HG03520 (cell line): ENCODE measurements at regions not wholly inside any gene's neighbourhood (a gene's known extent, or its start where the extent isn't known, plus 50 kb on each side); places are given as distances from the start of the nearest gene placed in this dataset.

Experiments
- ATAC-seq: cut with Tn5 transposase; IDR thresholded peaks from one replicate; pipeline ENCODE4 v1.9.1; 2021; ENCODE audit warnings: mild to moderate bottlenecking, moderate library complexity; ENCODE audit not compliant: unreplicated experiment

DNA sequence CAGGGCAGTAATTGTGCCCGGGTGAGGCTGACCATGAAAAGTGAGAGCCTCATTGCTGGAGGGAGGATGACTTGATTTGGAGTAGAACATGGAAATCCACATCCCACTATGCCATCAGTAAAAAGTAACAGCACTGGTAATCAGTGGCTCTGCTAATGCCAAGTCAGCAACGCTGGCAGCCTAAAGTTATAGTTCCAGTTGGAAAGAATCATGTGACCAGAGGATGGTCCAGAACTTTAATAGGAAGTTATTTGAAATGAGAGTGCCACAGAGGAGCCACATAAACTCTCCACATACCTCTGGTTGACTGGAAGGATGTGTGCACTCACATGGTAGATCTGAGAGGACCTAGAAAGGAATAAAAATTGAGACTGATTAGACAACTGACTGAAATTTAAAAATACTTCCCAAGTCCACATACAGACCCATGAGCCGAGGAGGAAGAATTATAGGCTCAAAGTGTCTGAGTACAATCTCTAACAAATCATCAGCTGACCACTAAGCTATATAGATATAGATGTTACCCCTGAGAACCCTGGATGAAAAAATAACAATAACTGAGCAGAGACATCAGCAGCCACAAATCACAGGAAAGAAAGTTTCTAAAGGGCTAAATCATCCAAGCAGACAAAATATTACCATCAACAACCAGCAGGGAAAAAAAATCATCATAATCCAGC lies 346.8 kb downstream of the STK39 start:
- ATAC-seq, result no peak

DNA sequence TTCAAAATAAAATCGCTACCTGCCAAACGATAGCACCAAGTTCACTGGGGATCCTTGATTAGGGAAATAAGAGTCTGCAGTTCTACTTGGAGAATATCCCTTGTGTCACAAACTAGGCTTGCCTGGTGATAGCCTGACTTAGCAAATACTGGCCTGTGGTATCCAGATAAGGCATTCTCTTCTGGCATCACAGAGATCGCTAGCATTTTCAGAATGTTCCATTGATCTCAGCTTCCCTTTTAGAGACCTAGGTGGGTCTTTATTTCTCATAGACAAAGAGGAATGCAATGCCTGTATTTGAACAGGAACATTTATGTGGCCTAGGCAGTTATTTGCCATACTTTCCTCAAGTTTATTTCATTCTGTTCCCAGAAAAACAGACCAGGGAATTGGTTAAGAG lies 349.1 kb downstream of the STK39 start:
- ATAC-seq, result no peak

DNA sequence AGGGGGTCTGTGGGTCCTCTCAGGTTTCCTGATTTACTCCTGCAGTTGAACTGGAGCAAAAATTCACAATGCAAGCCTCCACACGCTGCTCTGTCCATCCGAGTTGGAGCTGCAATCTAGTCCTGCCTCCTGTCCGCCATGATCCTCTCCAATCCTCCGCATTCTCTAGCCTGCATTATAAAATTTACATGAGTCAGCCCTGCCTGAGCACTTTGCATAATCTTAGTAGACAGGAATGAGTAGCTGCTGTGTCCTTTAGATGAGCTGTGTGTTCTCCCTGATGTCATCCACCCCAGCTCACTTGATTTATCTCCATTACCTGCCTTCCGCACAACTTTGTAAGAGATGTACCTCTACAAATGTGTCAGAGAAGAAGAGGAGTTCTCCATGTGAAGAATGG lies 355.6 kb downstream of the STK39 start:
- ATAC-seq, result no peak

DNA sequence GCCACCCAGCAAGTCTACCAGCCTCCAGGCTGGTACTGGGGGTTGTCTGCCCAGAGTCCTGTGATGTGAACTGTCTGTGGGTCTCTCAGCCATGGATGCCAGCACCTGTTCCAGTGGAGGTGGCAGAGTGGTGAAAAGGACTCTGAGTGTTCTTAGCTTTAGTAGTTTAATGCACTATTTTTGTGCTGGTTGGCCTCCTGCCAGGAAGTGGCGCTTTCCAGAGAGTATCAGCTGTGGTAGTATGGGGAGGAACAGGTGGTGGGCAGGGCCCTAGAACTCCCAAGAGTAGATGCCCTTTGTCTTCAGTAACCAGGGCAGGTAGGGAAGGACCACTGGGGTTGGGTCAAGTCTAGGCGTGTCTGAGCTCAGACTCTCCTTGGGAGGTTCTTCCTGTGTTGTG lies 356.7 kb downstream of the STK39 start:
- ATAC-seq, result no peak

- no peak for ATAC-seq
Observed at GRCh38 chr2:167880415-167880814, 367.0 kb downstream of the STK39 start.

- no peak for ATAC-seq
Observed at GRCh38 chr2:167875529-167875928, 371.9 kb downstream of the STK39 start.

DNA sequence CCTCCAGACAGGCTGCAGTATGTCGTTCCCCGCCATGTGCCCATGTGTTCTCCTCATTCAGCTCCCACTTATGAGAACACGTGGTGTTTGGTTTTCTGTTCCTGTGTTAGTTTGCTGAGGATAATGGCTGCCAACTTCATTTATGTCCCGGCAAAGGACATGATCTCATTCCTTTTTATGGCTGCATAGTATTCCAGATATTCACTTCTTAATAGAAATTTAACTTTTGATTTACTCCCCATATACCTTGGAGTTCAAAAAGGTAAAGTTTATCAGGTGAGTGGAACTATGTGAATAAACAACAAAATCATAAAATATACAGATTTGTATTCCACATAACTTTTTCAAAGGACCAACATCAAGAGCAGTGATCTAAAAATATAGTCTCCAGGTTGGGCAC lies 372.6 kb downstream of the STK39 start:
- no peak for ATAC-seq

DNA sequence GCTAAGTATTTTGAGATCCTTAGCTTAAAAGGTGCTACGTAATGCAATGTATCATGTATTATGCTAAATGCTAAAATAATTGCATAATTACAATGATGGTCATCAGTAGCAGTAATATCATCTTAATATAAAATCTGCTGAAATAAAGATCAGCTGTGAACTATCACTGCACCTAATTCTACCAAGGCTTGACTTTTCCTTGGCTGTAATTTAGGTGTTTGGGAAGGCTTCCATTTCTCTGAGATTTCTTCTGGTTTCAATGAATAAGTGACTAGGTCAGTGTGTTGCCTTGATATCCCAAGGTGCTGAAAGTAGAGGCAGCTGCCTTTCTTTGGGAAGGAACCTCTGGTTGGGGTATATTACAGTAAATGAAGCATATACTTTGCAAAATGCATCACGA lies 376.1 kb downstream of the STK39 start:
- ATAC-seq, result no peak

GRCh38 chr2:167869200-167869599 lies 378.2 kb downstream of the STK39 start:
- ATAC-seq, result no peak

GRCh38 chr2:167863377-167863776 lies 384.0 kb downstream of the STK39 start:
- no peak for ATAC-seq

GRCh38 chr2:167862782-167863181 lies 384.6 kb downstream of the STK39 start:
- peak; percentile 61 for ATAC-seq

- ATAC-seq, result peak; percentile 11
Observed at GRCh38 chr2:167862296-167862695, 385.1 kb downstream of the STK39 start.

DNA sequence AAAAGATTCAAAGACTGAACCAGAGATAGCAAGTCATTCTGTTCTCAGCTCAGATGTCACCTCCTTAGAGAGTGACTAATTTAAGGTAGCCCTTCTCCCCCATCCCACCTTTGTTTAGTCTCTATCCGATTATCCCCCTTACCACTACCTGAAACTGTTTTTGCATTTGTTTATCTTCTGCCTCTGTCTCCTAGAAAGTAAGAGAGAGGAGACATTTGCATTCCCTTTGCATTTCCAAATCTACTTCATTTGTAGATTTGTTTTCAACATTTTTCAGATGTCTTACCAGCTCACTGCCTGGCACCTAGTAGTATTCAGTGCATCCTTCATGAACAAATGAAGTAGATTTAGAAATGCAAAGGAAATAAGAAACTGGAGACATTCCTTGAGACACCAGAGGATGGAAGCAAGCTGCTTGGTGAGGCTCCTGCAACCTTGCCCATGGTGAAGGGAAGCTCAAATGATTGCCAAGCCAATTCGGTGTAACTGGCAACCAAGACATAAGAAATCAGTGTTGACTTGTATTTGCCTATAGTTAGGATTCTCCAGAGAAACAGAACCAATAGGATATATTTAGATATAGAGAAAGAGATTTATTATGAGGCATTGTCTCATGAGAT lies 385.7 kb downstream of the STK39 start:
- ATAC-seq, result no peak

GRCh38 chr2:167860082-167860481 lies 387.3 kb downstream of the STK39 start:
- ATAC-seq, result no peak

- no peak for ATAC-seq
Observed at GRCh38 chr2:167859676-167860075, 387.7 kb downstream of the STK39 start.

GRCh38 chr2:167858086-167858485 lies 389.3 kb downstream of the STK39 start:
- ATAC-seq, result no peak

DNA sequence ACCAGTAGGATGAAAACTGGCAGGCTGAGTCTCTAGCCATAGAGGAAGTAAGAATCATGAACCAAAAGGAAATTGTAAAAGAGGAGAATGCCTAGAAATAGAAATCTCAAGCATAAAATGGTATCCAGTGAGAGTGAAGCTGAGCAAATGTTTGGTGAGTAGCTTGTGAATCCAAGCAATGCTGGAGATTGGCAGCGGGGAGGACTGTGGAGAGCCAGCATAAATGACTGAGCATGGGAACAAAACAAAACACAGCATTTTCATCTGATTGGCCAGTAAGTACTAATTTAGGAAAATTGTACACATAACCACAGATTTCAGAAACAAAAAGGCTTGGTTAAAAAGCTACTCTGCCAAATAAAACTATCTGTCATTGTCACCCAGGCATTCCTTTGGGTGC lies 390.0 kb downstream of the STK39 start:
- ATAC-seq, result no peak

- no peak for ATAC-seq
Observed at GRCh38 chr2:167856190-167856589, 391.2 kb downstream of the STK39 start.

DNA sequence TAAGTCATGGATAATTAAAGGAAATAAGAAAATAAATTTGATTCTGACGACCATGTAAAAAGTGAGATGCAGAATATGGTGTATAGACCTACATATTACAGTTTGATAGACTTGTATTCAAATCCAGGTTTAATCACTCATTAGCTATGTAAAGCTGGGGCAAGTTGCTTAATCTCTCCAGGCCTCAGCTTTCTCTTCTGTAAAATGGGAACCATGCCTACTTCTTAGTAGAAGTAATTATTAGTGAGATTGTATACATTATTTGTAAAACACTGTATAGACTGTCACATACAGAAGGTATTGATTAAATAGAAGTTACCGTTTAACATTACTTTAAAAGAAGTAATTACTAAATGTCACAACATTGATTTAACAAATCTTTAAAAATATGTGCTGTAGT lies 392.2 kb downstream of the STK39 start:
- no peak for ATAC-seq

GRCh38 chr2:167853717-167854116 lies 393.7 kb downstream of the STK39 start:
- no peak for ATAC-seq

GRCh38 chr2:167851876-167852275 lies 395.5 kb downstream of the STK39 start:
- ATAC-seq, result no peak

DNA sequence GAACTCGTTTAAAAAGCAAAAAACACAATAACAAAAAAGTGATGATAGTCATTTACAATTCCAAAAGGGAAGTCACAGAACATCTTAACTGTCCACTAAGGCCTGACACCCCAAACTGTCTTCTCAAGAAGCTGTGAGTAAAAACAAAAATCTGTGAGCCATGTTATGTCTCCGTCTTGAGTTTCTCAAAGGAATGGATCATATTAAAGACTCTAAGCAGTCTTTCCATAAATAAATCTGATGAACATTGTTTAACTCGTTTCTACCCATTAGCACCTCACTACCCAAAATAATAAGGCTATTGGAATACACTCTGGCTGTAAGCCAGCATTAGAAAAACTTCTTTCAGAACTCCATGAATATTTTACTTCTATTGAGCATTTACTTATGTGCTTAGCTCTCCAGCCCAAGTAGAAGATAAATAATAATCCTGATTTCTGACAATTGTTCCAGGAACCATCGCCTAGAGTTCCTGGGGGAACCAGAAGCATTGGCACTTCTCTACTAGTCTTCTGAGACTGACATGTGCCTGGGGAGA lies 396.0 kb downstream of the STK39 start:
- ATAC-seq, result no peak
